ENCODE measurements at regions not wholly inside any gene's neighbourhood (a gene's known extent, or its start where the extent isn't known, plus 50 kb on each side); places are given as distances from the start of the nearest gene placed in this dataset.
A peak's percentile ranks its signal among the peaks of the same experiment; 100 is the strongest.

DNA sequence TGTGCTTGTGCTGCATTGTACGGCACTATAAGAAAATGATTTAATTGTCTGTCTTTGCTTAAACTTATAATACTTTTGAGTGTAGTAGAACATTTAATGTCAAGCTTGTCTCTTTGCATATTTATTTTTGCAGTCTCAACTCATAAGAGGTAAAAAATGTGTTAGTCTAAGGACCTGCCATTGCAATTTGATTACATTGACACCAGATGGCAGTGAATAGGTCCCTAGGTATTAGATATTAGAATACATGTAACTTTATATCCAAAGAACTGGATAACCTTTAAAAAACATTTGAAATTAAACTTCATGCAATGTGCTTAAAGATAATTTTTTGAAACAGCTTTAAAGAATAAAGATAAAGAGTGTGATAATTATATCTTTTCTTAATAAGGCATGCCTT, 1421.3 kb downstream of the OLFM4 start:
- no peak overlapping the region for H3K4me3 ChIP-seq (ENCODE audit: low read depth, low read length, poor library complexity, severe bottlenecking)
- peak; percentile 9 for DNase-seq (ENCODE audit: low spot score)
- no TSS peak for BruUV-seq (replicated peaks)
- CTCF ChIA-PET = no interaction called here
- POLR2A ChIA-PET (ENCODE audit: low non-redundant PET) = no interaction called here
- H3K4me1 ChIP-seq (ENCODE audit: insufficient read depth, low read length, poor library complexity, severe bottlenecking) = no peaks in the 10 kb centered on the region
- H3K9me3 ChIP-seq (ENCODE audit: low read depth, low read length, poor library complexity, severe bottlenecking) = no peaks in the 10 kb centered on the region
- H3K27me3 ChIP-seq (replicated peaks; ENCODE audit: insufficient read depth, low read depth, low read length, poor library complexity) = no peaks in the 10 kb centered on the region
- no peak overlapping the region for H3K27ac ChIP-seq (ENCODE audit: low read depth, low read length, poor library complexity, severe bottlenecking)
- intact Hi-C loops (cut with micrococcal nuclease; ENCODE audit: unreplicated experiment) = no loop called here
- no peaks in the 10 kb centered on the region for H3K36me3 ChIP-seq (ENCODE audit: insufficient read depth, low read length, poor library complexity, severe bottlenecking)
- TF ChIP-seq, protein P1, sequence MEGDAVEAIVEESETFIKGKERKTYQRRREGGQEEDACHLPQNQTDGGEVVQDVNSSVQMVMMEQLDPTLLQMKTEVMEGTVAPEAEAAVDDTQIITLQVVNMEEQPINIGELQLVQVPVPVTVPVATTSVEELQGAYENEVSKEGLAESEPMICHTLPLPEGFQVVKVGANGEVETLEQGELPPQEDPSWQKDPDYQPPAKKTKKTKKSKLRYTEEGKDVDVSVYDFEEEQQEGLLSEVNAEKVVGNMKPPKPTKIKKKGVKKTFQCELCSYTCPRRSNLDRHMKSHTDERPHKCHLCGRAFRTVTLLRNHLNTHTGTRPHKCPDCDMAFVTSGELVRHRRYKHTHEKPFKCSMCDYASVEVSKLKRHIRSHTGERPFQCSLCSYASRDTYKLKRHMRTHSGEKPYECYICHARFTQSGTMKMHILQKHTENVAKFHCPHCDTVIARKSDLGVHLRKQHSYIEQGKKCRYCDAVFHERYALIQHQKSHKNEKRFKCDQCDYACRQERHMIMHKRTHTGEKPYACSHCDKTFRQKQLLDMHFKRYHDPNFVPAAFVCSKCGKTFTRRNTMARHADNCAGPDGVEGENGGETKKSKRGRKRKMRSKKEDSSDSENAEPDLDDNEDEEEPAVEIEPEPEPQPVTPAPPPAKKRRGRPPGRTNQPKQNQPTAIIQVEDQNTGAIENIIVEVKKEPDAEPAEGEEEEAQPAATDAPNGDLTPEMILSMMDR (conservative IDR thresholded peaks at IDR 0.05; ENCODE audit: low read depth, low read length) = peak; percentile 45
- no peak for TF ChIP-seq EZH2 (IDR thresholded peaks at IDR 0.05; ENCODE audit: borderline replicate concordance, low read depth, low read length, poor library complexity, severe bottlenecking)

DNA sequence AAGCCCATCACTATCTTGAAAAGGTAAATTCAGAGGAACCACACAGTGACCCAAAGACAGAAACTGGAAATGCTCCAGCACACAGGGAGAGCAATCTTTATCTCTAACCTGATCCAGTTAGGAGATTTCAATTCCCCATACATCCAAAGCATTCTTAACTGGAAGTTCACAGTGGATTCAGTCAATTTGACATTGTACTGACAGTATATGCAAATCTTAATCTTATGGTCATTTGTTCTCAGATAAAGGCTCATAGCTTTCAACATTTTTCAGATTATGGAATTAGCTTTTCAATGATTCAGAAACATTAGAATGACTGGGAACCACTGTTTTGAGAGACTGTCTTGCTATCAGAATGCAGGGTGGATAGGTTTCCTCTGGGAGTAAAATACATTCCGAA, 1455.6 kb downstream of the OLFM4 start:
- BruUV-seq (replicated peaks) = no TSS peak
- Histone ChIP-seq H3K4me3 (ENCODE audit: low read depth, low read length, poor library complexity, severe bottlenecking) (no peak overlapping the region), H3K36me3 (ENCODE audit: insufficient read depth, low read length, poor library complexity, severe bottlenecking) (no peaks in the 10 kb centered on the region), H3K27ac (ENCODE audit: low read depth, low read length, poor library complexity, severe bottlenecking) (no peak overlapping the region), H3K27me3 (replicated peaks; ENCODE audit: insufficient read depth, low read depth, low read length, poor library complexity) (no peaks in the 10 kb centered on the region), H3K9me3 (ENCODE audit: low read depth, low read length, poor library complexity, severe bottlenecking) (no peaks in the 10 kb centered on the region), H3K4me1 (ENCODE audit: insufficient read depth, low read length, poor library complexity, severe bottlenecking) (no peaks in the 10 kb centered on the region)
- CTCF ChIA-PET = no interaction called here
- POLR2A ChIA-PET (ENCODE audit: low non-redundant PET) = no interaction called here
- DNase-seq (ENCODE audit: low spot score) = no peak
- TF ChIP-seq, protein P1 (conservative IDR thresholded peaks at IDR 0.05; ENCODE audit: low read depth, low read length) = no peak
- intact Hi-C loops (cut with micrococcal nuclease; ENCODE audit: unreplicated experiment) = no loop called here

DNA sequence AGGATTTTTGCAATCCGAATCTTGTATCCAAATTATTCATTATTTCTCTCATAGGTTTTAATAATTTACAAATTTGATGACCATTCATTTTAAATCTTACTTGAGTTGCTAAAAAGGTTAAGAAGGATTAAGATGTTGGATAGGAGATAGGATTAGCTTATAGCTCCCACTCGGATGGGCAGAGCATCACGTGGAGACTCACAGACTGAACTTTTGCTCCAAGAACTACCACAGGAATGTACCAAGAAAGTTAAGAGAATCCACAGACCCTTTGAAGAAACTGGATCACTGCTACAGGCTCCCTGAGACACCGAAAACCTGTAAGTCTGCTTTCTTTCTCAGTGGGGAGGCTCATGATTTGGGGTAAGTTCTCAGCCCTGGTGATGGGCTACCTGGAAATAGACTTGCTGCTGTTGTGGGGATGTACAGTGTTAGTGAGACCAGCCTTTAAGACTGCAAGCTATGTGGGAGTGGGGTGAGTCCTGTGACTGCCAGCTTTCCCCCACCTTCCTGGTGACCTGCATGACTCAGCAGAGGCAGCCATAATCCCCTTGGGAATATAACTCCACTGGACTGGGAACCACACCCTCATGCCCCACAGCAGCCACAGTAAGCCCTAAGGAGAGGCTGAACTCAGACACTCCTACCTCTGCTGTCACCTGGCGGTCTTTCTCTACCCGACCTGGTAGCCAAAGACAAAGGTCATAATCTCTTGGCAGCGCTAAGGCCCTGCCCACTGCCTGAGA, 1458.0 kb downstream of the OLFM4 start:
- no peak overlapping the region for H3K27ac ChIP-seq (ENCODE audit: low read depth, low read length, poor library complexity, severe bottlenecking)
- POLR2A ChIA-PET (ENCODE audit: low non-redundant PET) = no interaction called here
- no peaks in the 10 kb centered on the region for H3K9me3 ChIP-seq (ENCODE audit: low read depth, low read length, poor library complexity, severe bottlenecking)
- no peaks in the 10 kb centered on the region for H3K36me3 ChIP-seq (ENCODE audit: insufficient read depth, low read length, poor library complexity, severe bottlenecking)
- CTCF ChIA-PET = no interaction called here
- no peak for DNase-seq (ENCODE audit: low spot score)
- no peaks in the 10 kb centered on the region for H3K27me3 ChIP-seq (replicated peaks; ENCODE audit: insufficient read depth, low read depth, low read length, poor library complexity)
- H3K4me1 ChIP-seq (ENCODE audit: insufficient read depth, low read length, poor library complexity, severe bottlenecking) = no peaks in the 10 kb centered on the region
- TF ChIP-seq, protein P1 (conservative IDR thresholded peaks at IDR 0.05; ENCODE audit: low read depth, low read length) = no peak
- no peak for TF ChIP-seq EZH2 (IDR thresholded peaks at IDR 0.05; ENCODE audit: borderline replicate concordance, low read depth, low read length, poor library complexity, severe bottlenecking)
- BruUV-seq (replicated peaks) = no TSS peak
- intact Hi-C loops (cut with micrococcal nuclease; ENCODE audit: unreplicated experiment) = no loop called here
- H3K4me3 ChIP-seq (ENCODE audit: low read depth, low read length, poor library complexity, severe bottlenecking) = no peak overlapping the region
